Activated CD4-positive, alpha-beta T cell treated with anti-CD3 and anti-CD28 coated beads, Interleukin-2, amount 10 ng/mL, durations not matched to agents 24 days and 14 days (primary cell): ENCODE measurements at regions not wholly inside any gene's neighbourhood (a gene's known extent, or its start where the extent isn't known, plus 50 kb on each side); places are given as distances from the start of the nearest gene placed in this dataset.
A peak's percentile ranks its signal among the peaks of the same experiment; 100 is the strongest.

Experiments used
- DNase-seq: peaks from one replicate; pipeline ENCODE4 v3.0.0; 2022
- H3K27ac Mint-ChIP-seq: one replicate; pipeline ENCODE4 v1.8.0; 2022; ENCODE audit warnings: mild to moderate bottlenecking, mixed read lengths
- H3K27me3 Mint-ChIP-seq: one replicate; pipeline ENCODE4 v1.8.0; 2022; ENCODE audit warnings: mixed read lengths
- H3K36me3 Mint-ChIP-seq: one replicate; pipeline ENCODE4 v1.8.0; 2022; ENCODE audit warnings: low read depth, mild to moderate bottlenecking, mixed read lengths
- H3K4me1 Mint-ChIP-seq: one replicate; pipeline ENCODE4 v1.8.0; 2021; ENCODE audit warnings: mixed read lengths
- H3K4me3 Mint-ChIP-seq: one replicate; pipeline ENCODE4 v1.8.0; 2022; ENCODE audit warnings: mild to moderate bottlenecking, moderate library complexity, mixed read lengths
- H3K9me3 Mint-ChIP-seq: one replicate; pipeline ENCODE4 v1.8.0; 2021; ENCODE audit warnings: mixed read lengths
- intact Hi-C: fragments of 100-400 bp; cut with micrococcal nuclease; formaldehyde crosslinking; loops from one replicate; pipeline ENCODE4 v1.15.1; 2023

DNA sequence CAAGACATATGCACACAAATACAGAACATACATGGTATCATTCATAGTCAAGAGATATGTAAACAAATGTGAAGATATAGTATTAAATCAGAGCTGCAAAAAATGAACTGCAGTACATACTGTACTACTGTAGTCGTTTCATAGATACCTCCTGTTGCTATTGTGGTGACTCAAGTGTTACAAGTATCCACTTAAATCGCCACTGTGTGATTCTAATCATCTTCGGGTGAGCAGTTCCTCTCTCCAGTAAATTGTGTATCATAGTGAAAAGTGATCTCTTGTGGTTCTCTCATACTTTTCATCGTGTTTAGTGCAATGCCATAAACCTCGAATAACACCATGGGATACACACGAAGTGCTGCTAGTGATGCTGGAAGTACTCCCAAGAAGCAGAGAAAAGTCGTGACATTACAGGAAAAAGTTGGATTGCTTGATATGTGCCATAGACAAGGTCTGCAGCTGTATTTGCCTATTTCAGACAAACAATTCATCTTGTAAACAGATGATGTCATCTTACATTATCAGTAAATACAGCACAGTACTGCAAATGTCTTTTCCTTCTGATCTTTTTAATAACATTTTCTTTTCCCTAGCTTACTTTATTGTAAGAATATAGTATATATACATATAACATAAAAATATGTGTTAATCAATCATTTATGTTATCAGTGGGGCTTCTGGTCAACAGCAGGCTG is 222.2 kb downstream of the BCL11A start:
- no peak overlapping the region for H3K4me3 Mint-ChIP-seq

DNA sequence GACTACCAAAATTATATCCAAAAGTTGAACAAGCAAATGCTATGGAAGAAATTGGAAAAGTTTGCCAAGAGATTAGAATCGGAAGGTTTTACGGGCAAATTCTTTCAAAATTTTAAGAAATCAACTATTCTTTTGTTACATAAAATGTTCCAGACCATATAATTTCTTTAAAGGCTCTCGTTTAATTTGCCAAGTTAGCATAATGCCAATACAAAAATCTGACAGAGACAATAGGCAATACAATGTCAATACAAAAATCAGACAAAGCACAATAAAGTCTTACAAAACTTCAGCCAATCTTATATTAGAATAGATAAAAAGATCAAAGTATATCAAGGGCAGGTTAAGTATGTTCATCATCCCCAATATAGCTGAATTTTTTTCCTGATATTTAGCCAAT is 224.2 kb downstream of the BCL11A start:
- intact Hi-C loops, result no loop called here

More for the DNA sequence above, 222.2 kb downstream of the BCL11A start:
- Mint-ChIP-seq H3K9me3 (no peaks in the 10 kb centered on the region), H3K4me1 (no peaks in the 10 kb centered on the region), H3K27ac (no peak overlapping the region), H3K36me3 (no peaks in the 10 kb centered on the region), H3K27me3 (peaks cover 7% of the 10 kb centered on the region)
- peak; percentile 18 for DNase-seq
- intact Hi-C loops, result no loop called here

GRCh38 chr2:60324536-60324935 is 228.9 kb downstream of the BCL11A start:
- Mint-ChIP-seq H3K27ac (no peak overlapping the region), H3K9me3 (no peaks in the 10 kb centered on the region), H3K4me1 (no peaks in the 10 kb centered on the region), H3K36me3 (no peaks in the 10 kb centered on the region), H3K27me3 (peaks cover 7% of the 10 kb centered on the region), H3K4me3 (no peak overlapping the region)
- DNase-seq, result peak; percentile 16
- intact Hi-C loops, result no loop called here

More for the DNA sequence above, 224.2 kb downstream of the BCL11A start:
- no peak for DNase-seq
- Mint-ChIP-seq H3K36me3 (no peaks in the 10 kb centered on the region), H3K9me3 (no peaks in the 10 kb centered on the region), H3K4me1 (no peaks in the 10 kb centered on the region), H3K27ac (no peak overlapping the region), H3K27me3 (peaks cover 7% of the 10 kb centered on the region), H3K4me3 (no peak overlapping the region)

DNA sequence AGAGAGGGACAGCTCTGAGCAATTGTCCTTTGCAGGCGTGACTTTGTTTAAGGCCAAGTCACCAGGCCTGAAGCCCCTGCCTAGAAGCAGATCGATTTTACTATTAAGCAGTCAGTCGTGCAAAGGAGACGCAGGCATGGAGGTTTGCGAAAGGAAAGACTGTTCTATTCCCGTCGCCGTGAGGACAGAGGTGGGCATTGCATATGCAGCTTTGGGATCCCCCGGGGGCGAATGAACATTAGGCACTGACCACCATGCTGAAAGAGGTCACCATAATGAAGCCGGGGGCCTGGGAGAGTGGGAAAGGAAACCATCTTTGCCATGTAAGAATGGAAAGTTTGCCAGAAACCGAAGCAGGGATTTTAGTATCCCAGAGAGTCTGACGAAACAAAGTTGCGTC is 231.6 kb downstream of the BCL11A start:
- Mint-ChIP-seq H3K4me3 (no peak overlapping the region), H3K4me1 (no peaks in the 10 kb centered on the region), H3K9me3 (no peaks in the 10 kb centered on the region), H3K27me3 (peaks cover 7% of the 10 kb centered on the region), H3K27ac (no peak overlapping the region), H3K36me3 (no peaks in the 10 kb centered on the region)
- no peak for DNase-seq
- intact Hi-C loops, result no loop called here

- Mint-ChIP-seq H3K4me1 (no peaks in the 10 kb centered on the region), H3K27me3 (peaks cover 11% of the 10 kb centered on the region), H3K4me3 (no peak overlapping the region), H3K9me3 (no peaks in the 10 kb centered on the region), H3K27ac (no peak overlapping the region), H3K36me3 (no peaks in the 10 kb centered on the region)
- DNase-seq, result no peak
- intact Hi-C loops, result no loop called here
Observed at GRCh38 chr2:60320724-60321123, 232.7 kb downstream of the BCL11A start.

GRCh38 chr2:60319031-60319547 is 234.4 kb downstream of the BCL11A start:
- peaks cover 15% of the 10 kb centered on the region for H3K27me3 Mint-ChIP-seq
- H3K9me3 Mint-ChIP-seq, result no peaks in the 10 kb centered on the region
- no peaks in the 10 kb centered on the region for H3K36me3 Mint-ChIP-seq
- no peak for DNase-seq
- H3K4me3 Mint-ChIP-seq, result no peak overlapping the region
- peaks cover 5% of the 10 kb centered on the region for H3K4me1 Mint-ChIP-seq
- no peak overlapping the region for H3K27ac Mint-ChIP-seq
- intact Hi-C loops, result no loop called here

GRCh38 chr2:60318544-60318943 is 234.9 kb downstream of the BCL11A start:
- H3K4me3 Mint-ChIP-seq, result no peak overlapping the region
- no peaks in the 10 kb centered on the region for H3K9me3 Mint-ChIP-seq
- intact Hi-C loops, result no loop called here
- H3K36me3 Mint-ChIP-seq, result no peaks in the 10 kb centered on the region
- peaks cover 15% of the 10 kb centered on the region for H3K27me3 Mint-ChIP-seq
- H3K4me1 Mint-ChIP-seq, result peaks cover 9% of the 10 kb centered on the region
- H3K27ac Mint-ChIP-seq, result no peak overlapping the region
- DNase-seq, result no peak

GRCh38 chr2:60317844-60318243 is 235.6 kb downstream of the BCL11A start:
- H3K27me3 Mint-ChIP-seq, result peaks cover 15% of the 10 kb centered on the region
- no peak overlapping the region for H3K4me3 Mint-ChIP-seq
- H3K27ac Mint-ChIP-seq, result no peak overlapping the region
- intact Hi-C loops, result no loop called here
- DNase-seq, result no peak
- no peaks in the 10 kb centered on the region for H3K9me3 Mint-ChIP-seq
- H3K36me3 Mint-ChIP-seq, result no peaks in the 10 kb centered on the region
- H3K4me1 Mint-ChIP-seq, result peaks cover 16% of the 10 kb centered on the region

DNA sequence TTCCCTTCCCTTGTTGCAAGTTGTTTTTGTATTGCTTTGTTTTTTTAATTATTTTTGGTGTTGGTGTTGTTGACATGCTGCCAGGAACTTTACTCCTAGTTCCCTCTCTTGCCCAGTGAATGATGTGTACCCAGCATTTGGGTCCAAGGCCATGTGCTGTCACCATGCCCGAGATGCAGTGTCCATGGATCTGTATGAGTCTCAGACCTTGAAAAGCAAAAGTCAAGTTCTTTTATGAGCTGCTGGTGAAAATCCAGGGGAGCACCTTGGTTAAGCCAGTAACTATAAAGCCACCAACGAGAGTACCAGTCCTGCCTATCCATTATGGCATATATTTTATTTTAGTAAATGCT is 236.4 kb downstream of the BCL11A start:
- no peak for DNase-seq
- peaks cover 15% of the 10 kb centered on the region for H3K27me3 Mint-ChIP-seq
- H3K4me1 Mint-ChIP-seq, result peaks cover 21% of the 10 kb centered on the region
- intact Hi-C loops, result no loop called here
- no peak overlapping the region for H3K4me3 Mint-ChIP-seq
- no peaks in the 10 kb centered on the region for H3K36me3 Mint-ChIP-seq
- no peaks in the 10 kb centered on the region for H3K9me3 Mint-ChIP-seq
- H3K27ac Mint-ChIP-seq, result no peak overlapping the region

GRCh38 chr2:60316381-60317033 is 236.9 kb downstream of the BCL11A start:
- Mint-ChIP-seq H3K36me3 (no peaks in the 10 kb centered on the region), H3K27me3 (peaks cover 15% of the 10 kb centered on the region), H3K27ac (no peak overlapping the region), H3K4me3 (no peak overlapping the region), H3K4me1 (peaks cover 24% of the 10 kb centered on the region), H3K9me3 (no peaks in the 10 kb centered on the region)
- no peak for DNase-seq
- intact Hi-C loops, result no loop called here

DNA sequence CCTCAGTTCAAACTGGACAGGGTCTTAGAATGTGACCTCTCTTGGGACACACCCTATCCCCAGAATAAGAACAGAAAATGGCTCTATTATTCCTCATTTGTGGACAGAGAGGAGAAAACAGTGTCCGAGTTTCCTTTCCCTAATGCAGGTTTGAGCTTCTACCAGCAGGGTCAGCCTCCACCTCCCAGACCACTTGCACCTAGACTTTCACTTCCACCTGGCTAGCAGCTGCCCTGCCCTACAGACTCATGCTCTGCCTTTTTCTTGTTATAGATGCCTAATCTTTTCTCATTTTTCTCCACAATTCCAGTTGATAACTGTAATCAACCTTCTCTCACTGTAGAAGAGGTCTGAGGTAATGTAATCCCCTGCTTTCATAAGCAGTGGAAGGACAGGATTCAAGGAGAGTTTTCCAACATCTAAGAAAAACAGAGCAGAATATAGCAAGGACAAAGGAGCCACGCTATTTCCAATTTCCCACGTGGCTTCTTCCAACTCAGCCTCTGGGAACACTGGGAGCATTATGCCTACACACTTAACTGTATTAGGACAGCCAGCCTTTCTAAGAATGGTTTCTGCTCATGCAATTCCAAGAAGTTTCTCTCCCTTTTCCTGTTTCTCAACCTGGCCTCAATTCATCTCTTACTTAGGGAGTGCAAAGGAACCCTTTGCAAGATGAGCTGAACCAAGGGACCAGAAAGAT is 239.8 kb downstream of the BCL11A start:
- intact Hi-C loops, result no loop called here
- Mint-ChIP-seq H3K4me1 (peaks cover 28% of the 10 kb centered on the region), H3K4me3 (no peak overlapping the region), H3K27me3 (peaks cover 13% of the 10 kb centered on the region), H3K9me3 (no peaks in the 10 kb centered on the region), H3K36me3 (no peaks in the 10 kb centered on the region), H3K27ac (no peak overlapping the region)
- no peak for DNase-seq

DNA sequence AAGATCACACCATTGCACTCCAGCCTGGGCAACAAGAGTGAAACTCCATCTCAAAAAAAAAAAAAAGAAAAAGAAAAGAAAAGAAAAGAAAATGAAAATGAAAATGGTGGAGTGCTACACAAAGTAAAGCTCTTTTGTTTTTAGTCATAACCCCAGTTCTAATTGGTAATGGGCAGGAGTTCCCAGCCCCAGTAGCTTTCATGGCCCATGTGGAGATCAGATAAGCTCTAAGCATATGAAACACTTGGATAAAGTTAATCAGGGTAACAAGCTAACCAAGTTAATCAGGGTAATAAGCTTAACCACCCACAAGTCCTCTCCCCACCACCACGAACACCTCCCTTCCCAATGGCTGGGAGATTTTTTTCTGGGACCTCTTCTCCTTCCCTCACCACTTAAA is 240.8 kb downstream of the BCL11A start:
- Mint-ChIP-seq H3K27ac (peak overlapping the region; percentile 2), H3K4me3 (no peak overlapping the region), H3K36me3 (no peaks in the 10 kb centered on the region), H3K4me1 (peaks cover 28% of the 10 kb centered on the region), H3K27me3 (peaks cover 12% of the 10 kb centered on the region), H3K9me3 (no peaks in the 10 kb centered on the region)
- DNase-seq, result peak; percentile 61
- intact Hi-C loops, result no loop called here

- peaks cover 28% of the 10 kb centered on the region for H3K4me1 Mint-ChIP-seq
- peaks cover 11% of the 10 kb centered on the region for H3K27me3 Mint-ChIP-seq
- H3K9me3 Mint-ChIP-seq, result no peaks in the 10 kb centered on the region
Observed at GRCh38 chr2:60311524-60311923, 241.9 kb downstream of the BCL11A start.

DNA sequence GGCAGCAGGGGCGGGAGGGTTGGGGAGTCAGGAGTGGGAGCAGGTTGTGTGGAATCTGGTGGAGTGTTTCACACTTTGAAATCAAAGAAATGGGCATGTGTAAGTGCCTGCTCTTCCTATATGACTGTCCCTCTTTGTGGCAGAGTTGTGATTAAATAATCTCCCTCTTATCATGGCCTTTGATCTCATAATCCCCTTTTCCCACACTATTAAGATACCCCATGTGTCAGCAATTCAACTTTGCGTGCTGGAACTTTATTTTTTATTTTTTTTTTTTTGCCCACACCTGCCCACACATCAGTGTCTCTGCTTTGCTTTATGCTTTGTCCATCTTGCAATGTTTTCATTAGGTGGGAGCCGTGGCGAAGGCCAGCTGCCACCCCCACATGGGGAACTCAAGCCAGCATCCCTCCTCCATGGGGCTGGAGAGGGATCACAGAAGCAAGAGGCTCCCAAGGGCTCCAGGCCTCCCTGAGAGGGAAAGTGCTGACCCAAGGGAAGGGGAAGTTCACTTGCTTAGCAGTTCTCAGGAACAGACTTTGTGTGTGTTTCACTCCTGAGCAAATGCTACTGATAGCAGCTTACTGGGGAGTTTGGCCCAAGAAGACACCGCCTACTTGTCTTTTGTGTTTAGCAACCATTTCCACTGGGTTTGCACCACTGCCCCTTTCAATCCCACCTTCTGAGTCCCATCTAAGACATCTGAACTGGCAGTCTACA is 243.4 kb downstream of the BCL11A start:
- no peak overlapping the region for H3K4me3 Mint-ChIP-seq
- no peak overlapping the region for H3K27ac Mint-ChIP-seq
- no peaks in the 10 kb centered on the region for H3K36me3 Mint-ChIP-seq
- DNase-seq, result no peak
- peaks cover 6% of the 10 kb centered on the region for H3K27me3 Mint-ChIP-seq
- no peaks in the 10 kb centered on the region for H3K9me3 Mint-ChIP-seq
- intact Hi-C loops, result no loop called here
- peaks cover 28% of the 10 kb centered on the region for H3K4me1 Mint-ChIP-seq

More at GRCh38 chr2:60311524-60311923, 241.9 kb downstream of the BCL11A start:
- no peak for DNase-seq
- H3K36me3 Mint-ChIP-seq, result no peaks in the 10 kb centered on the region
- no peak overlapping the region for H3K4me3 Mint-ChIP-seq
- H3K27ac Mint-ChIP-seq, result no peak overlapping the region
- intact Hi-C loops, result no loop called here
